HG03108 (cell line): ENCODE measurements at regions not wholly inside any gene's neighbourhood (a gene's known extent, or its start where the extent isn't known, plus 50 kb on each side); places are given as distances from the start of the nearest gene placed in this dataset.

Experiments used
- ATAC-seq: cut with Tn5 transposase; IDR thresholded peaks from one replicate; pipeline ENCODE4 v1.9.1; 2021; ENCODE audit warnings: moderate library complexity; ENCODE audit not compliant: unreplicated experiment

- no peak for ATAC-seq
These were observed 53.5 kb upstream of the FAM9B start for GRCh38 chrX:9087271-9088040.

GRCh38 chrX:9088896-9089295, 55.0 kb upstream of the FAM9B start:
- no peak for ATAC-seq

GRCh38 chrX:9090766-9091165, 56.8 kb upstream of the FAM9B start:
- no peak for ATAC-seq

GRCh38 chrX:9091258-9091657, 57.3 kb upstream of the FAM9B start:
- no peak for ATAC-seq

GRCh38 chrX:9102956-9103355, 69.0 kb upstream of the FAM9B start:
- no peak for ATAC-seq

GRCh38 chrX:9108054-9108453, 74.1 kb upstream of the FAM9B start:
- ATAC-seq = no peak

- no peak for ATAC-seq
These were observed 76.9 kb upstream of the FAM9B start for GRCh38 chrX:9110808-9111207.

- no peak for ATAC-seq
These were observed 80.3 kb upstream of the FAM9B start for GRCh38 chrX:9114245-9114644.

- no peak for ATAC-seq
These were observed 83.9 kb upstream of the FAM9B start for GRCh38 chrX:9117851-9118250.

GRCh38 chrX:9122519-9123245, 88.8 kb upstream of the FAM9B start:
- ATAC-seq = no peak

GRCh38 chrX:9127986-9128385, 94.1 kb upstream of the FAM9B start:
- ATAC-seq = no peak

GRCh38 chrX:9130031-9130430, 96.1 kb upstream of the FAM9B start:
- ATAC-seq = no peak

- no peak for ATAC-seq
These were observed 97.1 kb upstream of the FAM9B start for GRCh38 chrX:9131066-9131465.

- ATAC-seq = no peak
These were observed 98.2 kb upstream of the FAM9B start for GRCh38 chrX:9132036-9132638.

- ATAC-seq = no peak
These were observed 99.5 kb upstream of the FAM9B start for GRCh38 chrX:9133426-9133825.

GRCh38 chrX:9134366-9134765, 100.4 kb upstream of the FAM9B start:
- ATAC-seq = no peak

GRCh38 chrX:9135901-9136510, 102.1 kb upstream of the FAM9B start:
- no peak for ATAC-seq

GRCh38 chrX:9137152-9137551, 103.2 kb upstream of the FAM9B start:
- ATAC-seq = no peak

- ATAC-seq = no peak
These were observed 107.6 kb upstream of the FAM9B start for GRCh38 chrX:9141496-9141895.

GRCh38 chrX:9144701-9145241, 110.8 kb upstream of the FAM9B start:
- no peak for ATAC-seq

- no peak for ATAC-seq
These were observed 112.7 kb upstream of the FAM9B start for GRCh38 chrX:9146657-9147056.
